GM18511 (cell line): ENCODE measurements at regions not wholly inside any gene's neighbourhood (a gene's known extent, or its start where the extent isn't known, plus 50 kb on each side); places are given as distances from the start of the nearest gene placed in this dataset.
"Not testable (repeated sequence)": the region's sequence is repeated elsewhere in the genome, so short reads cannot be mapped to it uniquely, and the experiment has no call there.

Experiments used
- ATAC-seq: cut with Tn5 transposase; IDR thresholded peaks from one replicate; pipeline ENCODE4 v1.9.1; 2021; ENCODE audit warnings: mild to moderate bottlenecking, moderate library complexity; ENCODE audit not compliant: unreplicated experiment

GRCh38 chr16:51869176-51869575 is 677.8 kb downstream of the TOX3 start:
- ATAC-seq = no peak

GRCh38 chr16:51868631-51869030 is 678.3 kb downstream of the TOX3 start:
- ATAC-seq = no peak

GRCh38 chr16:51867386-51868065 is 679.4 kb downstream of the TOX3 start:
- no peak for ATAC-seq

- ATAC-seq = no peak
Observed at GRCh38 chr16:51864575-51864974, 682.4 kb downstream of the TOX3 start.

GRCh38 chr16:51854401-51854951 is 692.5 kb downstream of the TOX3 start:
- ATAC-seq = no peak

- no peak for ATAC-seq
Observed at GRCh38 chr16:51853586-51853985, 693.4 kb downstream of the TOX3 start.

GRCh38 chr16:51852892-51853291 is 694.1 kb downstream of the TOX3 start:
- ATAC-seq = no peak

GRCh38 chr16:51851111-51851510 is 695.8 kb downstream of the TOX3 start:
- no peak for ATAC-seq

GRCh38 chr16:51849715-51850114 is 697.2 kb downstream of the TOX3 start:
- ATAC-seq = no peak

- no peak for ATAC-seq
Observed at GRCh38 chr16:51845586-51846305, 694.7 kb upstream of the SALL1 start.

GRCh38 chr16:51839727-51840462 is 688.8 kb upstream of the SALL1 start:
- no peak for ATAC-seq

GRCh38 chr16:51834794-51835193 is 683.7 kb upstream of the SALL1 start:
- ATAC-seq = no peak

GRCh38 chr16:51834133-51834532 is 683.1 kb upstream of the SALL1 start:
- no peak for ATAC-seq

GRCh38 chr16:51831595-51832367 is 680.7 kb upstream of the SALL1 start:
- no peak for ATAC-seq

- ATAC-seq = not testable (repeated sequence)
Observed at GRCh38 chr16:51831034-51831433, 680.0 kb upstream of the SALL1 start.

- no peak for ATAC-seq
Observed at GRCh38 chr16:51825779-51826178, 674.7 kb upstream of the SALL1 start.

GRCh38 chr16:51822471-51822870 is 671.4 kb upstream of the SALL1 start:
- ATAC-seq = no peak

GRCh38 chr16:51821527-51821926 is 670.5 kb upstream of the SALL1 start:
- ATAC-seq = no peak

- no peak for ATAC-seq
Observed at GRCh38 chr16:51820176-51820575, 669.1 kb upstream of the SALL1 start.

- no peak for ATAC-seq
Observed at GRCh38 chr16:51818342-51818944, 667.4 kb upstream of the SALL1 start.
